Panc1 (cell line): ENCODE measurements at regions not wholly inside any gene's neighbourhood (a gene's known extent, or its start where the extent isn't known, plus 50 kb on each side); places are given as distances from the start of the nearest gene placed in this dataset.

Source experiments
- ATAC-seq: fragments of 200-7000 bp; cut with Tn5 transposase; 2 replicates; pipeline ENCODE4 v1.9.1; 2020; ENCODE audit warnings: mild to moderate bottlenecking, moderate library complexity
- BruUV-seq: library from RNA; stranded (reverse); fragments of 400-500 nt; replicated peaks from 2 replicates; lab custom pipeline; 2021; lab: Mats Ljungman, UMichigan
- CTCF ChIA-PET: fragments of 300-600 bp; sonication (Branson Sonifier 250); formaldehyde crosslinking; loops from one replicate; lab custom pipeline; 2022; ENCODE audit warnings: antibody characterized with exemption; lab: Charles Lee
- POLR2A ChIA-PET: fragments of 300-600 bp; sonication (Branson Sonifier 250); formaldehyde crosslinking; loops from one replicate; lab custom pipeline; 2022; ENCODE audit warnings: antibody characterized with exemption; lab: Charles Lee
- DNase-seq: peaks from one replicate; pipeline ENCODE4 v3.0.0-alpha.2; 2010; ENCODE audit warnings: low read depth, low spot score
- H3K27ac ChIP-seq: 2 replicates; pipeline ENCODE4 v1.5.1; 2011; ENCODE audit warnings: mild to moderate bottlenecking, low read length, inconsistent platforms
- H3K27me3 ChIP-seq: fragments of 200-500 bp; sonication (Bioruptor generic); 2 replicates; pipeline ENCODE4 v1.6.0; 2014; ENCODE audit warnings: low read length, inconsistent platforms; ENCODE audit not compliant: control insufficient read depth, insufficient read depth
- H3K36me3 ChIP-seq: fragments of 200-500 bp; sonication (Bioruptor generic); 2 replicates; pipeline ENCODE4 v1.5.1; 2014; ENCODE audit warnings: inconsistent platforms, mild to moderate bottlenecking, low read length, moderate library complexity; ENCODE audit not compliant: control insufficient read depth, insufficient read depth
- H3K4me1 ChIP-seq: 2 replicates; pipeline ENCODE4 v1.5.1; 2011; ENCODE audit warnings: inconsistent platforms, mild to moderate bottlenecking, low read length, moderate library complexity; ENCODE audit not compliant: control insufficient read depth, insufficient read depth
- H3K4me3 ChIP-seq, 2 experiments: 2 replicates each; pipeline ENCODE4 v1.5.1; 2011 to 2012; ENCODE audit warnings: low read depth in 2 of 2, low read length in 2 of 2, mild to moderate bottlenecking in 2 of 2, inconsistent platforms in 1 of 2, moderate library complexity in 1 of 2
- H3K9me3 ChIP-seq: fragments of 200-500 bp; sonication (Bioruptor generic); 2 replicates; pipeline ENCODE4 v1.5.1; 2014; ENCODE audit warnings: low read depth, mild to moderate bottlenecking, inconsistent platforms, low read length, moderate library complexity; ENCODE audit not compliant: control insufficient read depth, insufficient read depth
- CTCF ChIP-seq: fragments of 450-650 bp; IDR thresholded peaks from 2 replicates; pipeline ENCODE4 v1.5.1; 2017; ENCODE audit warnings: mild to moderate bottlenecking
- POLR2AphosphoS5 ChIP-seq: IDR thresholded peaks from 2 replicates; pipeline ENCODE4 v1.6.1; 2012; ENCODE audit warnings: mild to moderate bottlenecking, low read depth, low read length, moderate library complexity
- SIN3A ChIP-seq: IDR thresholded peaks from 2 replicates; pipeline ENCODE4 v1.6.1; 2012; ENCODE audit warnings: low read depth, mild to moderate bottlenecking, low read length, moderate library complexity, borderline replicate concordance; ENCODE audit not compliant: insufficient read depth
- TCF7L2 ChIP-seq: IDR thresholded peaks from 2 replicates; pipeline ENCODE4 v1.6.1; 2011; ENCODE audit warnings: mild to moderate bottlenecking, low read depth, low read length, inconsistent platforms
- in situ Hi-C: cut with HindIII; loops from 2 replicates; pipeline ENCODE4 v1.10.0; 2016; ENCODE audit warnings: low sequenced_read_pairs, low pct_unique_long_range_greater_than_20kb
- intact Hi-C: fragments of 100-400 bp; cut with micrococcal nuclease; formaldehyde crosslinking; loops from one replicate; pipeline ENCODE4 v1.10.0; 2022; ENCODE audit not compliant: unreplicated experiment
- TF ChIP-seq, protein P1 (sequence below), 2 experiments: IDR thresholded peaks; 2 replicates each; pipeline ENCODE4 v1.6.1; 2011 to 2012; ENCODE audit warnings: low read depth in 2 of 2, control low read depth in 1 of 2, low read length in 1 of 2, mild to moderate bottlenecking in 1 of 2, moderate library complexity in 1 of 2; ENCODE audit not compliant: insufficient read depth in 1 of 2

GRCh38 chr1:82346141-82346540, 545.4 kb downstream of the ADGRL2 start:
- in situ Hi-C loops (no loop called here), intact Hi-C loops (no loop called here)
- no TSS peak for BruUV-seq
- POLR2A ChIA-PET: no interaction called here
- H3K9me3 ChIP-seq: no peaks in the 10 kb centered on the region
- ATAC-seq (no peak), DNase-seq (no peak)
- no peaks in the 10 kb centered on the region for H3K36me3 ChIP-seq
- no peak for TF ChIP-seq POLR2AphosphoS5
- no peak for TF ChIP-seq CTCF
- TF ChIP-seq, protein P1, sequence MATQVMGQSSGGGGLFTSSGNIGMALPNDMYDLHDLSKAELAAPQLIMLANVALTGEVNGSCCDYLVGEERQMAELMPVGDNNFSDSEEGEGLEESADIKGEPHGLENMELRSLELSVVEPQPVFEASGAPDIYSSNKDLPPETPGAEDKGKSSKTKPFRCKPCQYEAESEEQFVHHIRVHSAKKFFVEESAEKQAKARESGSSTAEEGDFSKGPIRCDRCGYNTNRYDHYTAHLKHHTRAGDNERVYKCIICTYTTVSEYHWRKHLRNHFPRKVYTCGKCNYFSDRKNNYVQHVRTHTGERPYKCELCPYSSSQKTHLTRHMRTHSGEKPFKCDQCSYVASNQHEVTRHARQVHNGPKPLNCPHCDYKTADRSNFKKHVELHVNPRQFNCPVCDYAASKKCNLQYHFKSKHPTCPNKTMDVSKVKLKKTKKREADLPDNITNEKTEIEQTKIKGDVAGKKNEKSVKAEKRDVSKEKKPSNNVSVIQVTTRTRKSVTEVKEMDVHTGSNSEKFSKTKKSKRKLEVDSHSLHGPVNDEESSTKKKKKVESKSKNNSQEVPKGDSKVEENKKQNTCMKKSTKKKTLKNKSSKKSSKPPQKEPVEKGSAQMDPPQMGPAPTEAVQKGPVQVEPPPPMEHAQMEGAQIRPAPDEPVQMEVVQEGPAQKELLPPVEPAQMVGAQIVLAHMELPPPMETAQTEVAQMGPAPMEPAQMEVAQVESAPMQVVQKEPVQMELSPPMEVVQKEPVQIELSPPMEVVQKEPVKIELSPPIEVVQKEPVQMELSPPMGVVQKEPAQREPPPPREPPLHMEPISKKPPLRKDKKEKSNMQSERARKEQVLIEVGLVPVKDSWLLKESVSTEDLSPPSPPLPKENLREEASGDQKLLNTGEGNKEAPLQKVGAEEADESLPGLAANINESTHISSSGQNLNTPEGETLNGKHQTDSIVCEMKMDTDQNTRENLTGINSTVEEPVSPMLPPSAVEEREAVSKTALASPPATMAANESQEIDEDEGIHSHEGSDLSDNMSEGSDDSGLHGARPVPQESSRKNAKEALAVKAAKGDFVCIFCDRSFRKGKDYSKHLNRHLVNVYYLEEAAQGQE (IDR thresholded peaks at IDR 0.05; ENCODE audit: insufficient read depth in 1 of 2, low read depth in 2 of 2, low read length in 1 of 2): no peak
- TF ChIP-seq SIN3A: no peak
- TF ChIP-seq TCF7L2: no peak
- H3K27me3 ChIP-seq: no peaks in the 10 kb centered on the region
- no peak overlapping the region for H3K27ac ChIP-seq
- H3K4me1 ChIP-seq: no peaks in the 10 kb centered on the region
- CTCF ChIA-PET: no interaction called here
- no peak overlapping the region for H3K4me3 ChIP-seq

DNA sequence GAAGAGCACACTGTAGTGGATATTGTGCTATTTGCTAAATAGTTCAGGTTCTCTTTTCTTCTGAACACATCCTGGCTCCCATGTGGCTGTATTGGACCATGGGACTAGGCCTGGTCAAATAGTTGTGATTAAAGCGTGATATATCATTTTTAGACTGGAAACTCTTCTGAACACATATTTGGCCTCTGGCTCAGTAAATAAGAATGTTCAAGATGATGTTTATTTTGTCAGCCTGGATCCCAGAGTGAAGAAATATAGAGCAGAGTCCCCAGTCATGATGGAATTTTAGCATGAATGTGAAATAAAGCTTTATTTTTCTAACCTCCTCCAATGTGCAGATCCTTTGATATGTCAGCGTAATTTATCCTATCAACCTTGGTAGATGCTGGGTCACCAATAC, 542.6 kb downstream of the ADGRL2 start:
- DNase-seq: no peak
- CTCF ChIA-PET: no interaction called here
- POLR2A ChIA-PET: no interaction called here

More for the DNA sequence above, 542.6 kb downstream of the ADGRL2 start:
- H3K9me3 ChIP-seq: no peaks in the 10 kb centered on the region
- TF ChIP-seq POLR2AphosphoS5: no peak
- TF ChIP-seq CTCF: no peak
- no peak for TF ChIP-seq SIN3A
- TF ChIP-seq TCF7L2: no peak
- TF ChIP-seq, protein P1 (IDR thresholded peaks at IDR 0.05; ENCODE audit: insufficient read depth in 1 of 2, low read depth in 2 of 2, low read length in 1 of 2): no peak
- H3K27me3 ChIP-seq: no peaks in the 10 kb centered on the region
- in situ Hi-C loops (no loop called here), intact Hi-C loops (no loop called here)
- H3K36me3 ChIP-seq: no peaks in the 10 kb centered on the region
- H3K4me1 ChIP-seq: no peaks in the 10 kb centered on the region
- no TSS peak for BruUV-seq
- no peak for ATAC-seq
- no peak overlapping the region for H3K4me3 ChIP-seq
- H3K27ac ChIP-seq: no peak overlapping the region
